Peyer's patch (tissue), 4 donors: ENCODE measurements at regions not wholly inside any gene's neighbourhood (a gene's known extent, or its start where the extent isn't known, plus 50 kb on each side); places are given as distances from the start of the nearest gene placed in this dataset.
"Not testable (repeated sequence)": the region's sequence is repeated elsewhere in the genome, so short reads cannot be mapped to it uniquely, and the experiment has no call there.

Experiments used
- CTCF ChIP-seq, 6 experiments: fragments of 450-650 bp in 4 of 6; fragments of 200-600 bp in 2 of 6; sonication (generic) in 1 of 6; IDR thresholded peaks; one replicate each; pipeline ENCODE4 v1.5.1; 2017 to 2019; ENCODE audit warnings: antibody characterized with exemption in 6 of 6, mild to moderate bottlenecking in 3 of 6, moderate library complexity in 1 of 6
- POLR2A ChIP-seq, 2 donors: fragments of 450-650 bp; IDR thresholded peaks; one replicate each; pipeline ENCODE4 v1.5.1; 2017; ENCODE audit warnings: antibody characterized with exemption in 2 of 2, mild to moderate bottlenecking in 2 of 2, moderate library complexity in 2 of 2

DNA sequence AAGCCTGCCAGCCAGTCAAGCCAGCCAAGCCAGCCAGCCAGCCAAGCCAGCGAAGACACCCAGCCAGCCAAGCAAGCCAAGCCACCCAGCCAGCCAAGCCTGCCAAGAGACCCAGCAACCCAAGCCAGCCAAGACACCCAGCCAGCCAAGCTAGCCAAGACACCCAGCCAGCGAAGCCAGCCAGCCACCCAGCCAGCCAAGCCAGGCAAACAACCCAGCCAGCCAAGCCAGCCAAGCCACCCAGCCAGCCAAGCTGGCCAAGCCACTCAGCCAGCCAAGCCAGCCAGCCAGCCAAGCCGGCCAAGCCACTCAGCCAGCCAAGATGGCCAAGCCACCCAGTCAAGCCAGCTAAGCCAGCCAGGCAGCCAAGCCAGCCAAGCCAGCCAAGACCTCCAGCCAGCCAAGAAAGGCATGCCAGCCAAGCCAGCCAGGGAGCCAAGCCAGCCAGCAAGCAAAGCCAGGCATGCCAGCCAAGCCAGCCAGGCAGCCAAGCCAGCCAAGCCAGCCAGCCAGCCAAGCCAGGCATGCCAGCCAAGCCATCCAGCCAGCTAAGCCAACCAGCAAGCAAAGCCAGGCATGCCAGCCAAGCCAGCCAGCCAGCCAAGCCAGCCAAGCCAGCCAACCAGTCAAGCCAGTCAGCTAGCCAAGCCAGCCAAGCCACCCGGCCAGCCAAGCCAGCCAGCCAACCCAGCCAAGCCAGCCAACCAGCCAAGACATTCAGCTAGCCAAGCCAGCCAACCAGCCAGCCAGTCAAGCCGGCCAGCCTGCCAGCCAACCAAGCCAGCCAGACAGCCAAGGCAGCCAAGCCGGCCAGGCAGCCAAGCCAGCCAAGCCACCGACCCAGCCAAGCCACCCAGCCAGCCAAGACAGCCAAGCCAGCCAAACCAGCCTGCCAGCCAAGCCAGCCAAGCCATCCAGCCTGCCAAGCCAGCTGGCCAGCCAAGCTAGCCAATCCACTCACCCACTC lies 323.8 kb upstream of the PLGLB2 start:
- TF ChIP-seq POLR2A, CTCF (IDR thresholded peaks at IDR 0.05): not testable (repeated sequence)
